ENCODE measurements at regions not wholly inside any gene's neighbourhood (a gene's known extent, or its start where the extent isn't known, plus 50 kb on each side); places are given as distances from the start of the nearest gene placed in this dataset.

- no peak for TF ChIP-seq CTCF (IDR thresholded peaks at IDR 0.05)
- TF ChIP-seq POLR2A (IDR thresholded peaks at IDR 0.05) = no peak
These were observed 193.0 kb upstream of the RPS6KA3 start for GRCh38 chrX:20459410-20460350.
